NCI-H2196 (cell line): ENCODE measurements at regions not wholly inside any gene's neighbourhood (a gene's known extent, or its start where the extent isn't known, plus 50 kb on each side); places are given as distances from the start of the nearest gene placed in this dataset.

ENCODE experiments used
- DNase-seq: peaks from one replicate; lab custom pipeline; 2025; ENCODE audit not compliant: unreplicated experiment; lab: John Stamatoyannopoulos, UW

DNA sequence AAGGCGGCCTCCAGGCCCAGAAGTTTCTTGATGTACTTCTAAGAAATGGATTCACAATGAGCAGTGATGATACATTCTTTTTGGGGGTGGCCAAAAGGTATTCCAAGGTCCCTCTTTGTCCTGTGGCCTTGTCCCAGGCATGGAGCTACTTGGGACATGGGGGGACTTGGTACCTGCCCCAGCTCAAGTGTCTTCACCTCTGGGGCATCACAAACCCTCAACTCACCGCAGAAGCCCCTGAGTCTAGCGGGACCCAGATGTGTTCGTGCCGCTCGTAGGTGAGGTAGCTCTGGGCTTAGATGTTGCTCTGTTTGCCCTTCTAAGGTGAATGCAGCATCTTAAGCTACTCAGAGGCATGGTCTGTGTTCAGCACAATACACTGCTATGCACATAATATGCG, 338.0 kb upstream of the IRX4 start:
- DNase-seq, result no peak

DNA sequence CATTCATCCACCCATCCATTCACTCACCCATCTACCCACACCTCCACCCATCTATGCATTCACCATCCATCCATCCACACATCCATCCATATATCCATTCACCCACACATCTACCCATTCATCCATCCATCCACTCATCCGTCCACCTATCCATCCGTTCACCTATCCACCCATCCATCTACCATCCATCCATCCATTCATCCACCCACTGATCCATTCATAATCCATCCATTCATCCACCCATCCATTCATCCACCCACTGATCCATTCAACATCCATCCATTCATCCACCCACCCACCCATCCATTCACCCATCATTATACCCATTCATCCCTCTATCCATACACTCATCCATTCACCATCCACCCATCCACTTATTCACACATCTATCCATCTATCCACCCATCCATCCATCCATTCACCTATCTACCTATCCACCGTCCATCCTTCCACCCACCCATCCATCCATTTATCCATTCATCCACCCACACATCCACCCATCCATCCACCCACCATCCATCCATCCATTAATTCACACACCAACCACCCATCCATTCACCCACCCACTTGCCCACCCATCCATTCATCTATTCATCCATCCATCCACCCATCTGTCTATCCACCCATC, 336.5 kb upstream of the IRX4 start:
- DNase-seq, result no peak

DNA sequence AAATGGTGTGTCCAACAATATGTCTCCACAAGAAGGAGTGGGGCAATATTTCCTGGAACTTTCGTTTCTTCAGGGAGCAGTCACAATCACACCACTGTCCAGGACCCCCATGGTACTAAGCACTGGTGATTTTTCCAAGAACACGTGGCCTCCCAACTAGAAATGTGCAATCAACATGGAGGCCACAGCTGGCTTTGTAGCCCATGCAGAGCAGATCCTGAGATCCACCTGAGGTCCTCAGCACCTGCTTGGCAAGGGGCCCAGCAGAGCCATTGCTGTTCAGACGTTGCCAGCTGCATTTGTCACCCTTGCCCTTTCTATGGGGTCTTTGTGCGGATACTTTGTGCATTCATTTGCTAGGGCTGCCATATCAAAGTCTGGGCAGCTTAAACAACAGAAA, 334.5 kb upstream of the IRX4 start:
- no peak for DNase-seq

DNA sequence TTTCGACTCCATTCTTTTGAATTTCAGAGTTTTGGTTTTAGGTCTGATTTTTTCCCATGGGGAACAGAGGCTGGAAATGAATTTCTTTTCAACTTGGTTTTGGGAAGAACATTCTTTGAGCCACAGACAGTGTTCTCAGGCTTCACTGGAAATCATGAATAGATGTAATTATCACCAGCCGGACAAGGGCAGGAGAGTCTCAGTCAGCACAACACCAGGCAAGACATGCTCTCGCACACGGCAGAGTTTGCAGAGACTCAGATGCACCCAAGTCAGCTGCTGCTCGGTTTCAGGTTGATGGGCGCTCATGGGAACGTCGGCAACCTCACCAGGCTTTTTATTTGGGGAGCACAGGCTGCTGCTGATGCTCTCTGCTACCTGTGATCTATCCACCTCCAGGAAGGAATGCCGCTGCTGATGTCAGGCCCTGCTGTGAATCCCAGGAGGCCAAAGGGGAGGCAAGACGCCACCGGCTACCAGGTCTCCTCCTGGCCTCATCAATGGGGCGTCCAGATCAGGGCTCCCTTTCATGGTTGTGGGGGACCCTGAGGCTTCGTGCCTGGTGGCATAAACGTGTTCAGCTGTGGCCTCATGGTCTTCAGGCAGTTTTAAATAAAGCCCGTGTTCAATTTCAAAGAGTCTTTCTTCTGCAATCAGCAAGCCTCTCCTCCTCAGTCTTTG, 332.3 kb upstream of the IRX4 start:
- no peak for DNase-seq

DNA sequence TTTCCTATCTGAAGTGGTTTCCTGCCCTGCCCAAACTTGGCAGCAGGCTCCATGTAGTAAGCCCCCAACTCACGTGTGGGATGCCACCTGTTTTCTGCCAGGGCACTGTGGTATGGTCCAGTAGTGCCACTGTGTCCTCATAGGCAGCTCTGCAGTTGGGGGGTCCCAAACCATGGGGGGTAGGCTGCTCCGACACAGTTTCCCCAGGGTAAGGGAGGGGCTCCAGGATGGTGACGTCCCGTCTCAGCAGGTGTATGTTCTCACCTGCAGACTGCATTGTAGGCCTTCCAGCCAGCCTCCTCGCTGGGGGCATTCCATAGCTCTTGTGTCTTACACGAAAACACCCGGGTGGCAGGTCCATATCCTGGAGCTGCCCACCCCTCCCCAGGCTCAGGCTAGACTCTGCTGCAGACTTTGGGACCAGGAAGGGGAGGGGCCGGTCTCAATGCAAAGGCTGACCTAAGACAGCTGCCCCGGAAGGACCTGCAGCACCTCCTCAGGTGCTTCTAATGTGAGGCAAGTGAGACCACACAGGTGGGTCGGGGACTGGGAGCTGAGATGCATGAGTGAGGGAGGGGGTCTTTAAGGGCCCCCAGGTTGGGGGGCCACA, 330.5 kb upstream of the IRX4 start:
- no peak for DNase-seq

DNA sequence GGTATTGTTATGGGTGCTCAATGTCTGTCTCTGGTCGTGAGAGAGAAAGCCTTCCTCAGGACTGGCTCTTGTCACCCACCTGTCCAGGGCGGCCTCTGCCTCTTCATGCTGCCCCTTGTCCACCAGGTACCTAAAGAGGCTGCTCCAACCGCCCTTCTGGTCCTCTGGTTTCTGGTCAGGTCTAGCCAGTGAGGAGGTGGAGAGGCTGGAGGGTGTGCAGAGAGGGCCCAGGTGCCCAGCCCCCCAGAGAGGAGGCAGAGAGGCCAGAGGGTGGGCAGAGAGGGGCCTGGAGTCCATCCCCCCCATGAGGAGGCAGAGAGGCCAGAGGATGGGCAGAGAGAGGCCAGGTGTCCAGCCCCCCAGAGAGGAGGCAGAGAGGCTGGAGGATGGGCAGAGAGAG, 329.8 kb upstream of the IRX4 start:
- no peak for DNase-seq

DNA sequence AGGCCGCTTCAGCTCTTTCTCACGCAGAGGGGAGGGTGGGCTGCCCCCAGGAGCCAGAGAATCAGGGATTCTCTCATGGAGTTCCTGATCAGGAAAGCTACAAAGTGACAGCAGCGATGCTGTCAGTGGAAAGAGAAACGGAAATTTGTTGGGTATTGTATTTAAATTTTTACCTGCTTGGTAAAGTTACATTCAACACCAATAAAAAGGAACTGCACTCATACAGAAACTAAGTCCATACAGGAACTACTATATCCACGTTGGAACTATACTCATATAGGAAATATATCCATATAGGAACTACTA, 325.5 kb upstream of the IRX4 start:
- DNase-seq, result no peak

DNA sequence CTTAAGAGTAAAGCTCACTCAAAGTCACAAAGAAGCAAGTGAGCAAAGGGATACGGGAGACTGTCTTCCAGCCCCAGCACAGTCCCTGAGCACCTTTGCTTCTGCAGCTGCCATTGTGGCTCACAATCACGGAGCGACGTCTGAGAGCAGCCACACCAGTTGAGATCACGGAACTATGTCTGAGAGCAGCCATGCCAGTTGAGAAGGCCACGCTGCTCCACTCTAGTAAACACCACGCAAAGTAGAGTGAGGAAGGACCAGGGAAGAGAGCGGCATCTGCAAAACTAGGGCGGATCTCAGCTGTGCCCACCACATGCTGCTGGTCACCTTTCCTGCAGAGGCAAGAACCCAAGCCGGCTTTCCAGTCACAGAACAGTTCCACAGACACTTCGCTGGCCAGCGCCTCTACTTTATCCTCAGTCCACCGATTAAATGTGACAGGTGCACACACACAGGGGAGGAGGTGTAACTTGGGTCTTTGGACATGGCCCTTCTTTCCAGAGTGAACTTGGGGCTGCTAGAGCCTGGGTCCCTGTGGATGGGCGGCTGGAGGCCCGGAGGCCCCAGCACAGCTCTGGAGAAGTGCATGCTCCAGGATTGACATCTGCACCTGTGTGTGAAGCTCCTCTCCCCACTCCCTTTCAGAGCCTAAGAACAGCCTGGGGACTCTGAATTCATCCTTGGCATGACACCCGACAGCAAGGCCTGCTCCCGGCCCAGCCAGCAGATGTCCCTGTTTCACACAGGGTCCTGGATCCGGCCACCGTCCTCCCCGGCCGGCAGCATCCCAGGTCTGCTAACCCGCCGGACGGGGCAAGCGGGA, 324.9 kb upstream of the IRX4 start:
- peak; percentile 17 for DNase-seq

DNA sequence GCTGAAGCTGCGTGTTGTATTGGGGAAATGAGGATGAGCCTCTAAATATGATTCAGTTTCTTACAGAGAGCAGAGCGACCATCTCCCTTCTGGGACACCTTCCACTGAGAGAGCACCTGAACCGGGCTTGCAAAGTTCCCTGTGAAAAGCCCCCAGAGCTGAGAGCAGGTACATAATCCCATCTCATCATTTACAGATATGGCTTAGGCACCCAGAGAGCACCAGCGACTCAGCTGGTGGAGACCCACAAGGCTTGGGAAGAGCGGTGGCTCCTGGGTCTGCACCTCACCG, 324.3 kb upstream of the IRX4 start:
- DNase-seq, result no peak

DNA sequence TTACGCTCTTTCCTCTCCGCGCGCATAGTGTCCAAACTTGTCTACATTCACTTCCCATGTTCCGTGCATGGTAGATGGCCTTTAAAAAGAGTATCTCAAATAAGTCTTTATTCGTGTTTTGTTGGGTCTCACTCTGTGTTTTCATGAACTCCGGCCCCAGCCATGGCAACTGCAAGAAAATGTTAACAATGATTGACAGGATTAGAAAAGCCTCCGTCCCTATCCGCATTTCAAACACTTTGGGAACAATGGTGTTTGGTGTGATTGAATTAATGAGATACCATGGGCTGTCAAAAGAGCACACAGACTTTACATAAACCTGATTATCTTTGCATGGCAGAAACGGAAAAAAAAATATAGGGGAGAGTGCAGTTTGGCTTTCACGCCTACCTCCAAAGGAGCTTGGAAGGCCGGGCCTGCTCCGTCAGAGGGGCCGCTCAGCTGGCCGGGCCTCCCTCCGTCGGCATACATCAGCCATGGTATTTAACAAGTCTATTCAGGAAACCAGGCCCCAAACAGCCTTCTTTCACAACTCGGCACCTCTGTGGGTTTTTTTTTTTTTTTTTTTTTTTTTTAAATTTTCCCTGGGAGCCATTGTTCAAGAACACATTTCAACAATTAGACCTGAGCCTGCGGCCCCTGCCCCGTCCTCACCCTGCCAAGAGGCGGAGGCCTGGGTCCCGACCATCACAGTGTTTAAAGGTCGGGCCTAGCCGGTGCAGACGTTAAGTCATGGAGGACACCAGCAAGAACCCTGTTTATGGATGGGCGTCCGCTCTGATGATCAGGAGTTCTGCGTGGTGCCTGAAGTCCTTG, 323.8 kb upstream of the IRX4 start:
- DNase-seq, result no peak

DNA sequence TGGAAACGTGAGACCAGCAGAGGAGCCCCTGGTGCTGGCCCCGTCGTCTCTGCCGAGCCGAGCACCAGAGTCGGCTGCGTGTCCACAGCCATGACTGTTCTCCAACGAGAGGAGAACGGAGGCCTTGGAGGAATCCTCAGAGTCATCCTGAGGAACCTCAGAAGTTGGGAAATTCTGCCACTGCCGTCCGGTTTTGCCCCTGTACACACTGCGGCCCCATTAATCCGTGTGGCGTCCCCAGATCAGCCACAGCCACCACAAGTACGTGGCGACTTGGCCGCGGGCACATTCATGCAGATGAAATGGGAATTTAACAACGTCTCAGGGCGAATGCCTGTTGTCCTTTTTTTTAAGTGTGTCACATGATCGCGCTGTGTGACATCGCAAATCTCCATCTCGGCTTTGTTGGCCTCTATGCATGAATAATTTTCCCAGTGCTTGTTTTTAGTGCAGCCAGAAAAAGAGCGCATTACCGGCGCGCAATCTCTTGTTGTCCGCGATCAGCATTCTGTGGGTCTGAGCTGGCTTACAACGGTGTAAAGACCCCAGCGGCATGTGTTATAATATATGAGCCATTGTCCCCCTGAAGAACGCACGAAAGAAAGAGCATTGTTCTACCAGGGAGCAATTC, 323.0 kb upstream of the IRX4 start:
- DNase-seq, result no peak

DNA sequence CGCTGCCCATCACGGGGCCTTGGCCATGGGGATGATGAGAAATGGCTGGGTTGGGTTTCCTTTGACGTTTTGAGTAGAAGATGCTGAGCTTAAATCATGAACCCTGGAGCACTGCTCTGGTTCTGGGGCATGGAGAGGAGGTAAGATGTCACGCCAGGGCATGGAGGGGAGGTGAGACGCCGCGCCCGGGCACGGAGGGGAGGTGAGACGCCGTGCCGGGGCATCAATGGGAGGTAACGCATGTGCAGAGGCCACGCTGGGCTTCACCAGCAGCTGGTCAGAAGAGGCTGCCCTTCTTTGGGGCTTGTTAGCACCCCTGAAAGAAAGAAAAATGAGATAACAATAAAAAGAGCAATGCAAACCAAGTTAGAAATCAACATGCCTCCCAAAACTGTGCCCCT, 322.5 kb upstream of the IRX4 start:
- DNase-seq, result no peak

DNA sequence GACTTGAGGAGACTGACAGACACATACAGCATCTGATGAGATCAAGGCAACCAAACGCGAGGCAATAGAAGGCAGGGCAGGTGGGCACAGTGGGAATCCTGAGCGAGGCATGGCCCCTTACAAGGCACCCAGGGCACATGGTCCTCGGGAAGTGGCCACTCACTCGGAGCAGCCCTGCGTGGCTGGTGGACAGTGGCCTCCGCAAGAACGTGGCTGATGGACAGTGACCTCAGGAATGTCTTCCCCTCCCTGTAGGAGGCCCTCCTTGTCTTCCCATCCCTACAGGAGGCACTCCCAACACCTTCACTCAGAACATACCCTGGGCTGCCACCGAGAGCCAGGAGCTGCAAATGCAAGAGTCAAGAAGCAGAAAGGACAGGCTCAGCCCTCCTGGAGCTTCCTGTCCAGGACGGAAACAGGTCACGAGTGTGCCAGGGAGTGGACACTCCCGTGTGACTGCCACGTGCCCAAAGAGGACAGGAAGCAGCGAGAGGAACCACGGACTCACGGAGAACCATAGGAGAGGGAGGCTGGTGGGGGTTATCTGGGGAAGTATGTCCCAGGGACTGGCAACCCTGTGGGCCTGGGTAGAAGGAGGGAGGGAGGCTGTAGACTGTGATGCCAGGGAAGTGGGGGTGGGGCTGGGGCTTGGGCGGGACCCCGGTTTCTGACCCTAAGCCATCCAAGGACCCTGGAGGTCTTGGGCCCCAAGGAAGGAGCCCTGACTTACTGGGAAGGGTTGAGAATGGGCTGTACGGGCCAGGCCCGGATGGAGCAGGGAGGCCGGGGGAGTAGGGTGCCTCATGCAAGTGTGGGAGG, 321.9 kb upstream of the IRX4 start:
- DNase-seq, result no peak

DNA sequence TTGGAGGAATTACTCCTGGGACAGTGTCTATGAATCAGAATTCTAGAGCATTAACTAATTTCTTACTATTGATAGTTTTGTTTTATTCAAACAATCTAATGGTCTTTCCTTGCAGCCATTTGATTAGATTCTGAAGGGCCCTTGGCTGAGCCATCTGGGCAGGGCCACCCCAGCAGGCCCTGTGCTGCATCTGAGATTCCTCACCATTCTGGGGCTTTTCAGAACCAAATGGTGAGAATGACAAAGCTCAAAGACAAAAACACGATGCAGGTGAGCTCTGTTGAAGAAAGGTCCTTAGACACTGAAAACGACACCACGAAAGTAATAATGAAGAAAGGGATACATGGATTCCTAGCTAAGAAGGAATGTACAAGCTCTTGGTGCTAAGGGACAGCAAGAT, 321.0 kb upstream of the IRX4 start:
- no peak for DNase-seq

DNA sequence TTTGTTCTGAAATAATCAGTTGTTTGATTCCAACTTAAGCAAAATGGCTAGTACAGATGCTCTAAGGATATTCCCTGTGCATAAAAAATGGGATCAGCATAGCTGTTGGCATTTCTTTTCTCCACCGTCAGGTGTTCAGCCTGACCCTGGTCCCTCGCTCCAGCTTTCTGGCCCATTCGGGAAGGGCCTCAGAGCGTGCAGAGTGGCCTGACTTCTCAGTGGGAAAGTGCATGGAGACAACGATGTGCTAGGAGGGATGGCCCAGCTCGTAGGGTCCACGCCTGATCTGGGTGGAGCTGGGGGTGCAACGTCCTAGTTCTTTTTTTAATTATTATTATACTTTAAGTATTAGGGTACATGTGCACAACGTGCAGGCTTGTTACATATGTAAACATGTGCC, 319.1 kb upstream of the IRX4 start:
- no peak for DNase-seq

DNA sequence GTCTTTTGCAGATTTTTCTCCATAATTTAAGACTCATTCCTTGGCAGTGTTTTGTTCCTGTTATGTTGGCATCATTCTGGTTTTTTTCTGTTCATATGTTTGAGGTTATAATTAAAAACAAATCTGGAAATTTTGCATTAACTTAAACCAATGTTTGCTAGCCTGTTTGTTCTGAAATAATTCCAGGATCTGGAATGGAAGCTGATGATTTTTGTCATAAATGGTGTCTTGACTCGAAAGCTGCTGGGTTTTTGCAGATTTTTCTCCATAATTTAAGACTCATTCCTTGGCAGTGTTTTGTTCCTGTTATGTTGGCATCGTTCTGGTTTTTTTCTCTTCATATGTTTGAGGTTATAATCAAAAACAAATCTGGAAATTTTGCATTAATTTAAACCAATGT, 318.7 kb upstream of the IRX4 start:
- DNase-seq, result no peak

DNA sequence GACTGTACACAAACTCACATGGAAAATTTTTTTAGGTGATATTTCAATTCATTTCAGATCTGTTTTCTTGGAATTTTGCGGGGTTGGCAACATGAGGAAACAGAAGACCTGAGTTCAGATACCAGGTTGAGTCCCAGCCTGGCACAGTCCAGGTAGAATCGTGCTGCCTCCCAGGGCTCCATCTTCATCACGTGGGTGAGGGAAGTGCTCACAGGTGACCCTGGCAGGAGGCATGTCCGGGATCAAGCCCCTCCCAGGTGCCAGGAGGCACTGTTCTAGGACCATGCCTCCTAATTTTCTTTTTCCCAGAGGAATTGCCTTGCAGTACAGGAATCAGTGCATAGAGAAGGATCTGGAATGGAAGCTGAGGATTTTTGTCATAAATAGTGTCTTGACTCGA, 318.3 kb upstream of the IRX4 start:
- DNase-seq, result no peak

DNA sequence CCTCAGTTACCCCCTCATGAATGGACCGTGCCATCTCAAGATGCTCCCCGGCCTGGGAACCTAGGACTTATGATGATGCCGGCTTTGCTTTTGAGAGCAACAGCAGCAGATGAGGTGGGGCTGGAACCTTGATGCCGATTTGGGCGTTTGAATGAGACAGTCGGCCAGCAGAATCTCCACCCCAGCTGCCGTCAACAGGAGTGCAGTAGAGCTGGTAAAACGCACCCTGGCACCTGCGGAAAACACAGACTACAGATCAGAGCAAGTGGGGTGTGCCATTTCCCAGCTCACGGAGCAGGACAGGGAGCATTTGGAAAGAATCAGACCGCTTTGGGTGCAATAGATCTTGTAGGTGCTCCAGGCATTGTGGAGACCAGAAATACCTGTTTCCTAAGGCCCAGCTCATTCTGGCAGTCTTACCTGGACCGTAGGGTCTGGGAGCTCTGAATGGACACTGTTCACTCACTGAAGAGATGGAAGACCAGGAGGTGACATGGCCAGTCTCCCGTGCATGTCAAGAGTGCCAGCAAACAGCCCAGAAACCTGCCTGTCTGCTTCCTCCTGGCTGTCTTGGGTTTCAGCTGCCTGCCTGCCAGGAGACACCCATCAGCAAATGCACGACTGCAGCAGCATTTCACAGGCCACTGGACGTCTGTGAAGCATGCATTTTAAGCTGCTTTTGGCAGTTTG, 317.7 kb upstream of the IRX4 start:
- DNase-seq, result peak; percentile 7

DNA sequence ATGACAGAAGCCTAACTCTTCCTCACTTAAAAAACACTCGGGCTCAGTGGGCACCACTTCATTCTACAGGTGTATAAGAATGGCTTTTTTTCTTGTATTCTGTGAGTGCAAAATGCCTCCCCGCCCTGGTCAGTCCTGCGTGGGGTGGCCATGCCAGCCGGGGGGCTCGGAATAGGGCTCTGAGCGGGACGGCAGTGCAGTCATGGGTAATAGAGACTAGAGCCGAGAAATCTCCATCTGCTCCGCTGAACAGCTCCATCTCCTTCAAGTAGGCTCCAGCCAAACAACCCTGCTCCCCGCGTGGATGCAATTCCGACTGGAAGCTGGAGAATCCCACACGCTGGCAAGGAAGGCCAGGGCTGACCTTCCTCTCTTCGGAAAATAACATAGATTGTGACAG, 317.0 kb upstream of the IRX4 start:
- no peak for DNase-seq
